ENCODE measurements at regions not wholly inside any gene's neighbourhood (a gene's known extent, or its start where the extent isn't known, plus 50 kb on each side); places are given as distances from the start of the nearest gene placed in this dataset.

GRCh38 chrX:8907688-8908087, 106.5 kb upstream of the FAM9A start:
- TF ChIP-seq, protein P1, sequence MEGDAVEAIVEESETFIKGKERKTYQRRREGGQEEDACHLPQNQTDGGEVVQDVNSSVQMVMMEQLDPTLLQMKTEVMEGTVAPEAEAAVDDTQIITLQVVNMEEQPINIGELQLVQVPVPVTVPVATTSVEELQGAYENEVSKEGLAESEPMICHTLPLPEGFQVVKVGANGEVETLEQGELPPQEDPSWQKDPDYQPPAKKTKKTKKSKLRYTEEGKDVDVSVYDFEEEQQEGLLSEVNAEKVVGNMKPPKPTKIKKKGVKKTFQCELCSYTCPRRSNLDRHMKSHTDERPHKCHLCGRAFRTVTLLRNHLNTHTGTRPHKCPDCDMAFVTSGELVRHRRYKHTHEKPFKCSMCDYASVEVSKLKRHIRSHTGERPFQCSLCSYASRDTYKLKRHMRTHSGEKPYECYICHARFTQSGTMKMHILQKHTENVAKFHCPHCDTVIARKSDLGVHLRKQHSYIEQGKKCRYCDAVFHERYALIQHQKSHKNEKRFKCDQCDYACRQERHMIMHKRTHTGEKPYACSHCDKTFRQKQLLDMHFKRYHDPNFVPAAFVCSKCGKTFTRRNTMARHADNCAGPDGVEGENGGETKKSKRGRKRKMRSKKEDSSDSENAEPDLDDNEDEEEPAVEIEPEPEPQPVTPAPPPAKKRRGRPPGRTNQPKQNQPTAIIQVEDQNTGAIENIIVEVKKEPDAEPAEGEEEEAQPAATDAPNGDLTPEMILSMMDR (IDR thresholded peaks at IDR 0.05; ENCODE audit: insufficient read depth, low read depth, low read length, missing control alignments): no peak
- H3K4me3 ChIP-seq (ENCODE audit: low read length): no peak overlapping the region
- no peak for DNase-seq (ENCODE audit: low read depth)

DNA sequence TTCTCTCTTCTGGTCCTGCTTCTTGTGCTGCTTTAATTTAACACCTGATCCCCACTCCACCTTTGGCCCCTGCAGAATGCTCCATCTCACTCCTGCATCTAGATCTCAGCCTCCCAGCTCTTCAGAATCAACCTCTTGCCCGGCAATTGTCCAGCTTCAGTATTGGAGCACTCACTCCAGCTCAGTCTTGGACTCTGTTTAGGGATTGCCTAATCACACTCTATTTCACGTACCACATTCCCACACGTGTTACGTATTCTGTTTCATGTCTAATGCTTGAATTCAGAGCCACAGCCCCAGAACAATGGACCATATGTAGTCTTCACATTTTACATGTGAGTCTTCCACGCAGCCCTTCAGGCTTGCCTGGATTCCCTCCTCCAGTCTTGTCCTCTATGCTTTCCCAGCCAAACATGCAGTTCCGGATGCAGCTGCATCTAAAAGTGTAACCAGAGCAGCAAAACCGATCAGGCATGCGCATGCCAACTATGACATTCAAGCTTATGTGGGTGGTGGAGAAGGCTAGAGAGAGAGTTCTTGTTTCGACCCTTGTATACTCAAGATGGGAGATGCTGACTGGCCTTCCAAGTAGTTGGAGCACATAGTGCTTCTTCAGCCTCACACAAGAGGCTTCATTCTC, 105.2 kb upstream of the FAM9A start:
- no peak for DNase-seq (ENCODE audit: low read depth)
- no peak overlapping the region for H3K4me3 ChIP-seq (ENCODE audit: low read length)
- TF ChIP-seq, protein P1 (IDR thresholded peaks at IDR 0.05; ENCODE audit: insufficient read depth, low read depth, low read length, missing control alignments): no peak

DNA sequence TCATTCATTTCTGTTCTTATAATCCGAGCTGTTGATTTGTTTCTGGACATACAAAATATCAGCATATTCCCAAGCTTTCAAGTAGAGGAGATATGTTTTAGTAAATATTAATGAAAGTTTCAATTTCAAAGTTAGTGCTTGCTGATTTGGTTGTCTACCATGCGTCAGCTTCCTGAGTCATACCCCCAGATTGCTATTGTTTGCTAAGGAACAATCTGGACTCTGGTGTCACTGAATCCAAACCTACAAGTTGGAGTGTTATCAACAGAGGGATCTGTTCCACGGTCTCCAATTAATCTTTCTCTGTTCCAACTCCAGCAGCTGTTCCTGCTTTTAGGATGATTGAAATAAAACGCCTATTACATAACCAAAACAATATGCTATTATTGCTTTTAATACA, 96.1 kb upstream of the FAM9A start:
- DNase-seq (ENCODE audit: low read depth): peak; percentile 10
- TF ChIP-seq, protein P1 (IDR thresholded peaks at IDR 0.05; ENCODE audit: insufficient read depth, low read depth, low read length, missing control alignments): no peak
- no peak overlapping the region for H3K4me3 ChIP-seq (ENCODE audit: low read length)

DNA sequence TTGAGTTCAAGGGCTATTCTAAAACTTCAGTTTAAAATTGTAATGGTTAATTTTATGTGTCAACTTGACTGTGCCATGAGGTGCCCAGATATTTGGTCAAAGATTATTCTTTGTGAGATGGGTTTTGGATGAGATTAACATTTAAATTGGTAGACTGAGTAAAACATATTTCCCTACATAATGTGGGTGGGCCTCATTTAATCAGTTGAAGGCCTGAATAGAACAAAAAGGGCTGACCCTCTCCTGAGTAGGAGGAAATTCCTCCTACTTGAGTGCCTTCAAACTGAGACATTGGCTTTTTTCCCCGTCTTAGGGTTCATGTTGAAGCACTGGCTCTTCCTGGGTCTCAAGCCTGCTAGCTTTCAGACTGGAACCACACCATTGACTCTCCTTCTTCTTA, 89.6 kb upstream of the FAM9A start:
- TF ChIP-seq, protein P1 (IDR thresholded peaks at IDR 0.05; ENCODE audit: insufficient read depth, low read depth, low read length, missing control alignments): no peak
- no peak overlapping the region for H3K4me3 ChIP-seq (ENCODE audit: low read length)
- no peak for DNase-seq (ENCODE audit: low read depth)

DNA sequence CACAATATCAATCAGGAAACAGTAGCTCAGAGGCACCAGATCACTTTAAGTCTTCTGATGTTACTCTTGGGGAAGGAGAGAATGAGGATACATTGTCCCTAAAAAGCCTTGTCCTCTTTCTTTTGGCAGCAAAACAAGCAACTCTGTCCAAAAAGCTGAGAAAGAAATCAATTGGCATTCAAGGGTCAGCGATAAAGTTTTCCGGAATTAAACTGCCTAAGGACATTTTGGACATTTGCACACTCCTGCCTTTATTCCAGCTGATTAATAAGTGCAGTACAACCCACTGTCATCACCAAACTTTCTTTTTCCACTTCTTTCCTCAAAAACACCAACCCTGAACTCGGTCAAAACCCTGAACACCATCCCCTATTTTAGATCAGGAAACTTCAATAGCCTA, 85.8 kb upstream of the FAM9A start:
- TF ChIP-seq, protein P1 (IDR thresholded peaks at IDR 0.05; ENCODE audit: insufficient read depth, low read depth, low read length, missing control alignments): no peak
- H3K4me3 ChIP-seq (ENCODE audit: low read length): no peak overlapping the region
- no peak for DNase-seq (ENCODE audit: low read depth)

DNA sequence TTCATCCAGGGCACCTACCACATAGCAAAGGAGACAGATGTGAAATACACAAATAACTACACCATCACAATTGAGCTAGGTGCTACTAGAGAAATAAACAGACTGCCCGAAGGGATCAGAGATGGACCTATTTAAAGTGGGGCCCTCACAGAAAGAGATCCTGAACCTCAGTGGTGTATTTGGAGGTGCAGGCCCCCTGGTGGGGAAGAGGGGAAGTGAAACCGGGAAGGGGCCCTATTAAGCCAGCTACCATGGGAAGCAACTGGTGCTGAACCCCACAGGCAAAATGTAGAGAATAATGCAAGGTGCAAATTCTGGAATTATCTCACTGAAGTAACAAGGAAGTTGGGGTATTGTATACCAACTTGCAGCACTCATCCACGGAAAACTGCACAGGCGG, 78.6 kb upstream of the FAM9A start:
- TF ChIP-seq, protein P1 (IDR thresholded peaks at IDR 0.05; ENCODE audit: insufficient read depth, low read depth, low read length, missing control alignments): peak; percentile 70
- DNase-seq (ENCODE audit: low read depth): peak; percentile 43
- H3K4me3 ChIP-seq (ENCODE audit: low read length): no peak overlapping the region

- DNase-seq (ENCODE audit: low read depth): no peak
- TF ChIP-seq, protein P1 (IDR thresholded peaks at IDR 0.05; ENCODE audit: insufficient read depth, low read depth, low read length, missing control alignments): no peak
Observed at GRCh38 chrX:8873956-8874355, 72.8 kb upstream of the FAM9A start.

More at GRCh38 chrX:8873956-8874355, 72.8 kb upstream of the FAM9A start:
- H3K4me3 ChIP-seq (ENCODE audit: low read length): no peak overlapping the region
